HCT116 (cell line): ENCODE measurements at regions not wholly inside any gene's neighbourhood (a gene's known extent, or its start where the extent isn't known, plus 50 kb on each side); places are given as distances from the start of the nearest gene placed in this dataset.
A peak's percentile ranks its signal among the peaks of the same experiment; 100 is the strongest.

Experiments
- ATAC-seq: fragments of 200-7000 bp; cut with Tn5 transposase; 2 replicates; pipeline ENCODE4 v1.9.1; 2020; ENCODE audit warnings: mild to moderate bottlenecking, moderate library complexity
- BruUV-seq: library from RNA; stranded (reverse); fragments of 400-500 nt; replicated peaks from 2 replicates; lab custom pipeline; 2021; lab: Mats Ljungman, UMichigan
- CTCF ChIA-PET: fragments of 300-600 bp; sonication (Branson Sonifier 250); formaldehyde crosslinking; loops from one replicate; lab custom pipeline; 2021; ENCODE audit warnings: antibody characterized with exemption; lab: Charles Lee
- POLR2A ChIA-PET: fragments of 300-600, 350-600 bp; sonication (Branson Sonifier 250); formaldehyde crosslinking; loops from one replicate; lab custom pipeline; 2021; ENCODE audit warnings: antibody characterized with exemption; lab: Charles Lee
- RAD21 ChIA-PET, 2 experiments: fragments of 300-600 bp; sonication (Branson Sonifier 250); formaldehyde crosslinking; loops; one replicate each; lab custom pipeline; 2023; ENCODE audit warnings: low total read pairs in 2 of 2; ENCODE audit not compliant: uncharacterized antibody in 2 of 2, unreplicated experiment in 2 of 2, low non-redundant PET in 1 of 2; lab: Charles Lee
- DNase-seq: peaks from one replicate; pipeline ENCODE4 v3.0.0-alpha.2; 2010; ENCODE audit warnings: low read depth, low spot score
- H2AFZ ChIP-seq: fragments of 200-600 bp; shearing (Covaris generic), sonication (generic); 2 replicates; pipeline ENCODE4 v1.6.1; 2017; ENCODE audit warnings: low read depth, mixed run types, mixed read lengths, antibody characterized with exemption, low read length; ENCODE audit not compliant: poor library complexity, severe bottlenecking
- H3K27ac ChIP-seq: 2 replicates; pipeline ENCODE4 v1.5.1; 2012; ENCODE audit warnings: low read depth, low read length
- H3K27me3 ChIP-seq: fragments of 200-600 bp; sonication (generic); 2 replicates; pipeline ENCODE4 v1.6.1; 2016; ENCODE audit warnings: mixed run types, low read length, mixed read lengths; ENCODE audit not compliant: insufficient read depth
- H3K36me3 ChIP-seq, 2 experiments: fragments of 200-500 bp in 1 of 2; fragments of 200-600 bp in 1 of 2; sonication (Bioruptor generic) in 1 of 2; sonication (generic) in 1 of 2; 2 replicates each; pipeline versions ENCODE4 v1.5.1 to v1.6.1; 2014 to 2016; ENCODE audit warnings: low read length in 2 of 2, inconsistent platforms in 1 of 2, mixed read lengths in 1 of 2, mixed run types in 1 of 2; ENCODE audit not compliant: insufficient read depth in 2 of 2, control insufficient read depth in 1 of 2
- H3K4me1 ChIP-seq, 2 experiments: fragments of 200-600 bp in 1 of 2; sonication (generic) in 1 of 2; 2 replicates each; pipeline versions ENCODE4 v1.5.1 to v1.6.1; 2012 to 2017; ENCODE audit warnings: low read length in 2 of 2, inconsistent platforms in 1 of 2, mild to moderate bottlenecking in 1 of 2, mixed read lengths in 1 of 2, mixed run types in 1 of 2, moderate library complexity in 1 of 2; ENCODE audit not compliant: insufficient read depth in 2 of 2, control insufficient read depth in 1 of 2
- H3K4me2 ChIP-seq: fragments of 200-600 bp; sonication (generic); 2 replicates; pipeline ENCODE4 v1.6.1; 2017; ENCODE audit warnings: mixed run types, low read length, mixed read lengths
- H3K4me3 ChIP-seq, 2 experiments: fragments of 200-600 bp in 1 of 2; sonication (generic) in 1 of 2; replicated peaks in 1 of 2; 2 replicates each; pipeline ENCODE4 v1.5.1; 2011 to 2016; ENCODE audit warnings: low read length in 2 of 2, control low read depth in 1 of 2, low read depth in 1 of 2, mild to moderate bottlenecking in 1 of 2, mixed read lengths in 1 of 2, mixed run types in 1 of 2
- H3K79me2 ChIP-seq: fragments of 200-600 bp; sonication (generic); 2 replicates; pipeline ENCODE4 v1.6.1; 2017; ENCODE audit warnings: mild to moderate bottlenecking, mixed run types, low read length, moderate library complexity, mixed read lengths; ENCODE audit not compliant: insufficient read depth
- H3K9ac ChIP-seq: fragments of 200-600 bp; sonication (generic); 2 replicates; pipeline ENCODE4 v1.6.1; 2016; ENCODE audit warnings: low read length, mixed read lengths
- H3K9me2 ChIP-seq: fragments of 200-600 bp; sonication (generic), shearing (Covaris generic); 2 replicates; pipeline ENCODE4 v1.6.1; 2017; ENCODE audit warnings: mixed run types, mild to moderate bottlenecking, moderate library complexity; ENCODE audit not compliant: insufficient read depth
- H3K9me3 ChIP-seq, 2 experiments: fragments of 200-500 bp in 1 of 2; fragments of 200-600 bp in 1 of 2; sonication (Bioruptor generic) in 1 of 2; sonication (generic) in 1 of 2; 2 replicates each; pipeline ENCODE4 v1.6.1; 2014 to 2017; ENCODE audit warnings: low read length in 2 of 2, mixed read lengths in 2 of 2, inconsistent platforms in 1 of 2, low read depth in 1 of 2, mild to moderate bottlenecking in 1 of 2, mixed run types in 1 of 2, moderate library complexity in 1 of 2; ENCODE audit not compliant: control insufficient read depth in 1 of 2, insufficient read depth in 1 of 2
- H4K20me1 ChIP-seq: fragments of 200-600 bp; sonication (generic), shearing (Covaris generic); 2 replicates; pipeline ENCODE4 v1.6.1; 2017; ENCODE audit warnings: mixed run types, mild to moderate bottlenecking, moderate library complexity; ENCODE audit not compliant: insufficient read depth
- CEBPB ChIP-seq: IDR thresholded peaks from 2 replicates; pipeline ENCODE4 v1.6.1; 2012; ENCODE audit warnings: low read depth
- EZH2 ChIP-seq: fragments of 200-600 bp; sonication (generic); IDR thresholded peaks from 2 replicates; pipeline ENCODE4 v1.6.1; 2017; ENCODE audit warnings: antibody characterized with exemption, mixed run types
- FOSL1 ChIP-seq: IDR thresholded peaks from 2 replicates; pipeline ENCODE4 v1.6.1; 2012; ENCODE audit warnings: low read depth
- POLR2A ChIP-seq: IDR thresholded peaks from 2 replicates; pipeline ENCODE4 v1.7.0; 2011; ENCODE audit warnings: borderline replicate concordance; ENCODE audit not compliant: insufficient read depth, insufficient read length; ENCODE audit errors: extremely low read depth
- POLR2AphosphoS5 ChIP-seq: IDR thresholded peaks from 2 replicates; pipeline ENCODE4 v1.6.1; 2011; ENCODE audit warnings: mild to moderate bottlenecking, low read depth, low read length, moderate library complexity
- RAD21 ChIP-seq: IDR thresholded peaks from 2 replicates; pipeline ENCODE4 v1.6.1; 2012; ENCODE audit warnings: low read depth, mild to moderate bottlenecking
- SIN3A ChIP-seq: IDR thresholded peaks from 2 replicates; pipeline ENCODE4 v1.6.1; 2012; ENCODE audit warnings: low read depth
- SP1 ChIP-seq: IDR thresholded peaks from 2 replicates; pipeline ENCODE4 v1.6.1; 2012; ENCODE audit warnings: low read depth
- SRF ChIP-seq: IDR thresholded peaks from 2 replicates; pipeline ENCODE4 v1.6.1; 2012; ENCODE audit warnings: low read depth
- TCF7L2 ChIP-seq: IDR thresholded peaks from 2 replicates; pipeline ENCODE4 v1.7.0; 2011; ENCODE audit warnings: borderline replicate concordance, inconsistent platforms; ENCODE audit not compliant: insufficient read depth, insufficient read length; ENCODE audit errors: extremely low read depth
- ZFX ChIP-seq: fragments of 450-650 bp; IDR thresholded peaks from 2 replicates; pipeline ENCODE4 v1.6.1; 2017
- intact Hi-C: fragments of 100-400 bp; cut with micrococcal nuclease; formaldehyde crosslinking; loops from 2 replicates; pipeline ENCODE4 v1.10.0; 2022
- TF ChIP-seq, protein P1 (sequence below): IDR thresholded peaks from 2 replicates; pipeline ENCODE4 v1.6.1; 2012
- TF ChIP-seq, protein P2 (sequence below): IDR thresholded peaks from 2 replicates; pipeline ENCODE4 v1.6.1; 2012; ENCODE audit warnings: low read depth
- TF ChIP-seq, protein P3 (sequence below): IDR thresholded peaks from 2 replicates; pipeline ENCODE4 v1.6.1; 2011; ENCODE audit warnings: mild to moderate bottlenecking, low read length, moderate library complexity; ENCODE audit not compliant: insufficient replicate concordance; ENCODE audit errors: extremely low read depth

GRCh38 chr22:46092670-46093410 is 57.5 kb upstream of the PPARA start:
- Histone ChIP-seq H3K36me3 (peaks cover 8 to 42% of the 10 kb centered on the region in 2 experiments; a peak in 3 of 4 replicates), H3K27ac (no peak overlapping the region), H3K9me3 (no peaks in the 10 kb centered on the region), H3K79me2 (peaks cover 95% of the 10 kb centered on the region), H2AFZ (no peak overlapping the region), H4K20me1 (peaks cover 3% of the 10 kb centered on the region; the same call in 1 of the 2 replicates), H3K4me3 (no peak overlapping the region), H3K4me2 (no peak overlapping the region), H3K4me1 (peaks cover 0 to 8% of the 10 kb centered on the region in 2 experiments; a peak in 1 of 4 replicates), H3K9me2 (no peaks in the 10 kb centered on the region), H3K9ac (no peak overlapping the region), H3K27me3 (no peaks in the 10 kb centered on the region)
- POLR2A ChIA-PET: no interaction called here
- CTCF ChIA-PET: interaction anchor here (0.8 kb wide), 1 partner anchor 86 kb away, joined by 3 read pairs; no protein-coding TSS in a partner anchor
- intact Hi-C loops: no loop called here
- RAD21 ChIA-PET: no interaction called here
- ATAC-seq (no peak), DNase-seq (no peak)
- no TSS peak for BruUV-seq
- TF ChIP-seq POLR2AphosphoS5 (peak; percentile 9; the same call in 1 of the 2 replicates), FOSL1 (no peak)

DNA sequence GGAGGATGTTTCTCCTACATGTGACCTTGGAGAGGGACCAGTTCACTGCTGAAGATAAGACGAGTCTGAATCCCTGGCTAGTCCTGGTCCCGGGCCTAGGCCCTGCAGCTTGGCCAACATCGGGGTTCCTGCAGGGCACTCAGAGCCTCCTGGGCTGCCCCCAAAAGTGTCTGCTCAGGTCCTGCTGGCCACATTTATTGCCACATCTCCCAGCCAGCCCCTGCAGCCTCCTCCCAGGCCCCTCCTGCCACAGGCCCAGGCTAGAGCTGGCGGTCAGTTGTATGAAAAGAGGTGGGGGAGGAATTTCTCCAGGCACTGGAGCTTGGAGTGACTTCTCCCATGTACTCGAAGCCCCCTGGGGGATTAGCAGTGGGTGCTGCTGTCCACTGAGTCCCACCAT is 56.5 kb upstream of the PPARA start:
- ChIA-PET POLR2A (no interaction called here), CTCF (no interaction called here), RAD21 (no interaction called here)
- no TSS peak for BruUV-seq
- no peaks in the 10 kb centered on the region for H3K4me1 ChIP-seq
- no peaks in the 10 kb centered on the region for H3K9me2 ChIP-seq
- H3K36me3 ChIP-seq: peaks cover 13 to 47% of the 10 kb centered on the region in 2 experiments; a peak in 3 of 4 replicates
- H3K4me3 ChIP-seq: no peak overlapping the region
- H3K9me3 ChIP-seq: no peaks in the 10 kb centered on the region
- intact Hi-C loops: no loop called here
- no peak for ATAC-seq
- H2AFZ ChIP-seq: no peak overlapping the region
- no peak overlapping the region for H3K9ac ChIP-seq
- H4K20me1 ChIP-seq: peaks cover 3% of the 10 kb centered on the region; the same call in 1 of the 2 replicates
- H3K4me2 ChIP-seq: no peak overlapping the region
- no peaks in the 10 kb centered on the region for H3K27me3 ChIP-seq
- peaks cover 95% of the 10 kb centered on the region for H3K79me2 ChIP-seq
- no peak for DNase-seq
- no peak overlapping the region; the same call in 1 of the 2 replicates for H3K27ac ChIP-seq
- TF ChIP-seq POLR2AphosphoS5: no peak
- no peak for TF ChIP-seq EZH2
- TF ChIP-seq CEBPB: no peak
- no peak for TF ChIP-seq TCF7L2
- TF ChIP-seq, protein P1, sequence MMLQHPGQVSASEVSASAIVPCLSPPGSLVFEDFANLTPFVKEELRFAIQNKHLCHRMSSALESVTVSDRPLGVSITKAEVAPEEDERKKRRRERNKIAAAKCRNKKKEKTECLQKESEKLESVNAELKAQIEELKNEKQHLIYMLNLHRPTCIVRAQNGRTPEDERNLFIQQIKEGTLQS: no peak
- TF ChIP-seq POLR2A: no peak
- TF ChIP-seq, protein P2, sequence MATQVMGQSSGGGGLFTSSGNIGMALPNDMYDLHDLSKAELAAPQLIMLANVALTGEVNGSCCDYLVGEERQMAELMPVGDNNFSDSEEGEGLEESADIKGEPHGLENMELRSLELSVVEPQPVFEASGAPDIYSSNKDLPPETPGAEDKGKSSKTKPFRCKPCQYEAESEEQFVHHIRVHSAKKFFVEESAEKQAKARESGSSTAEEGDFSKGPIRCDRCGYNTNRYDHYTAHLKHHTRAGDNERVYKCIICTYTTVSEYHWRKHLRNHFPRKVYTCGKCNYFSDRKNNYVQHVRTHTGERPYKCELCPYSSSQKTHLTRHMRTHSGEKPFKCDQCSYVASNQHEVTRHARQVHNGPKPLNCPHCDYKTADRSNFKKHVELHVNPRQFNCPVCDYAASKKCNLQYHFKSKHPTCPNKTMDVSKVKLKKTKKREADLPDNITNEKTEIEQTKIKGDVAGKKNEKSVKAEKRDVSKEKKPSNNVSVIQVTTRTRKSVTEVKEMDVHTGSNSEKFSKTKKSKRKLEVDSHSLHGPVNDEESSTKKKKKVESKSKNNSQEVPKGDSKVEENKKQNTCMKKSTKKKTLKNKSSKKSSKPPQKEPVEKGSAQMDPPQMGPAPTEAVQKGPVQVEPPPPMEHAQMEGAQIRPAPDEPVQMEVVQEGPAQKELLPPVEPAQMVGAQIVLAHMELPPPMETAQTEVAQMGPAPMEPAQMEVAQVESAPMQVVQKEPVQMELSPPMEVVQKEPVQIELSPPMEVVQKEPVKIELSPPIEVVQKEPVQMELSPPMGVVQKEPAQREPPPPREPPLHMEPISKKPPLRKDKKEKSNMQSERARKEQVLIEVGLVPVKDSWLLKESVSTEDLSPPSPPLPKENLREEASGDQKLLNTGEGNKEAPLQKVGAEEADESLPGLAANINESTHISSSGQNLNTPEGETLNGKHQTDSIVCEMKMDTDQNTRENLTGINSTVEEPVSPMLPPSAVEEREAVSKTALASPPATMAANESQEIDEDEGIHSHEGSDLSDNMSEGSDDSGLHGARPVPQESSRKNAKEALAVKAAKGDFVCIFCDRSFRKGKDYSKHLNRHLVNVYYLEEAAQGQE: no peak
- no peak for TF ChIP-seq FOSL1
- no peak for TF ChIP-seq SP1
- TF ChIP-seq RAD21: no peak
- no peak for TF ChIP-seq SRF
- TF ChIP-seq, protein P3, sequence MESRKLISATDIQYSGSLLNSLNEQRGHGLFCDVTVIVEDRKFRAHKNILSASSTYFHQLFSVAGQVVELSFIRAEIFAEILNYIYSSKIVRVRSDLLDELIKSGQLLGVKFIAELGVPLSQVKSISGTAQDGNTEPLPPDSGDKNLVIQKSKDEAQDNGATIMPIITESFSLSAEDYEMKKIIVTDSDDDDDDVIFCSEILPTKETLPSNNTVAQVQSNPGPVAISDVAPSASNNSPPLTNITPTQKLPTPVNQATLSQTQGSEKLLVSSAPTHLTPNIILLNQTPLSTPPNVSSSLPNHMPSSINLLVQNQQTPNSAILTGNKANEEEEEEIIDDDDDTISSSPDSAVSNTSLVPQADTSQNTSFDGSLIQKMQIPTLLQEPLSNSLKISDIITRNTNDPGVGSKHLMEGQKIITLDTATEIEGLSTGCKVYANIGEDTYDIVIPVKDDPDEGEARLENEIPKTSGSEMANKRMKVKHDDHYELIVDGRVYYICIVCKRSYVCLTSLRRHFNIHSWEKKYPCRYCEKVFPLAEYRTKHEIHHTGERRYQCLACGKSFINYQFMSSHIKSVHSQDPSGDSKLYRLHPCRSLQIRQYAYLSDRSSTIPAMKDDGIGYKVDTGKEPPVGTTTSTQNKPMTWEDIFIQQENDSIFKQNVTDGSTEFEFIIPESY: no peak
- no peak for TF ChIP-seq ZFX
- TF ChIP-seq SIN3A: no peak
